Loucy (cell line): ENCODE measurements at regions not wholly inside any gene's neighbourhood (a gene's known extent, or its start where the extent isn't known, plus 50 kb on each side); places are given as distances from the start of the nearest gene placed in this dataset.

Experiments used
- EZH2phosphoT487 ChIP-seq: fragments of 200-600 bp; IDR thresholded peaks from 2 replicates; pipeline ENCODE4 v1.6.1; 2018; ENCODE audit warnings: antibody characterized with exemption, mild to moderate bottlenecking, moderate library complexity, borderline replicate concordance
- TF ChIP-seq, protein P1 (sequence below): fragments of 200-600 bp; sonication (generic); conservative IDR thresholded peaks from 2 replicates; pipeline ENCODE4 v1.5.1; 2014; ENCODE audit warnings: mild to moderate bottlenecking, antibody characterized with exemption, low read length

DNA sequence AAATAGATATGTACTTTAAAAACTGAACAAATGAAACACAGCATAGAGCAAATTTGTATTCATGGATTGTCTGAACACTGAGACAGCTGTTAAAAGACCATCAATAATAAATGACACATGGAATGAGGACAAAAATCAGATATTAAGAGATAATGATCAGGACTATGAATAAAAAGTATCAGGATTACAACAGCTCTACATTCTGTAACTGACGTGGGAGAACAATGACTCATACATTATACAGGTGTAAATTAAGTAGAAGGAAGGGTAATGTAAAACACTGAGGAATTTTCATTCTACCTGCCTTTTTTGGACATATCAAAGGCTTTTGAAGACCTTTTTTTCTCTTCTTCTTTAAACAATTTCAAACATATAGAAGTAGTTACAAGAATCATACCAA lies 310.9 kb upstream of the ANO3 start:
- TF ChIP-seq, protein P1, sequence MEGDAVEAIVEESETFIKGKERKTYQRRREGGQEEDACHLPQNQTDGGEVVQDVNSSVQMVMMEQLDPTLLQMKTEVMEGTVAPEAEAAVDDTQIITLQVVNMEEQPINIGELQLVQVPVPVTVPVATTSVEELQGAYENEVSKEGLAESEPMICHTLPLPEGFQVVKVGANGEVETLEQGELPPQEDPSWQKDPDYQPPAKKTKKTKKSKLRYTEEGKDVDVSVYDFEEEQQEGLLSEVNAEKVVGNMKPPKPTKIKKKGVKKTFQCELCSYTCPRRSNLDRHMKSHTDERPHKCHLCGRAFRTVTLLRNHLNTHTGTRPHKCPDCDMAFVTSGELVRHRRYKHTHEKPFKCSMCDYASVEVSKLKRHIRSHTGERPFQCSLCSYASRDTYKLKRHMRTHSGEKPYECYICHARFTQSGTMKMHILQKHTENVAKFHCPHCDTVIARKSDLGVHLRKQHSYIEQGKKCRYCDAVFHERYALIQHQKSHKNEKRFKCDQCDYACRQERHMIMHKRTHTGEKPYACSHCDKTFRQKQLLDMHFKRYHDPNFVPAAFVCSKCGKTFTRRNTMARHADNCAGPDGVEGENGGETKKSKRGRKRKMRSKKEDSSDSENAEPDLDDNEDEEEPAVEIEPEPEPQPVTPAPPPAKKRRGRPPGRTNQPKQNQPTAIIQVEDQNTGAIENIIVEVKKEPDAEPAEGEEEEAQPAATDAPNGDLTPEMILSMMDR: no peak
- no peak for TF ChIP-seq EZH2phosphoT487
